Suppressor macrophage treated with lipopolysaccharide for 1 hour (primary cell): ENCODE measurements at regions not wholly inside any gene's neighbourhood (a gene's known extent, or its start where the extent isn't known, plus 50 kb on each side); places are given as distances from the start of the nearest gene placed in this dataset.

Experiments
- DNase-seq, 3 donors: peaks; one replicate each; pipeline ENCODE4 v3.0.0-alpha.2; 2020 to 2022

DNA sequence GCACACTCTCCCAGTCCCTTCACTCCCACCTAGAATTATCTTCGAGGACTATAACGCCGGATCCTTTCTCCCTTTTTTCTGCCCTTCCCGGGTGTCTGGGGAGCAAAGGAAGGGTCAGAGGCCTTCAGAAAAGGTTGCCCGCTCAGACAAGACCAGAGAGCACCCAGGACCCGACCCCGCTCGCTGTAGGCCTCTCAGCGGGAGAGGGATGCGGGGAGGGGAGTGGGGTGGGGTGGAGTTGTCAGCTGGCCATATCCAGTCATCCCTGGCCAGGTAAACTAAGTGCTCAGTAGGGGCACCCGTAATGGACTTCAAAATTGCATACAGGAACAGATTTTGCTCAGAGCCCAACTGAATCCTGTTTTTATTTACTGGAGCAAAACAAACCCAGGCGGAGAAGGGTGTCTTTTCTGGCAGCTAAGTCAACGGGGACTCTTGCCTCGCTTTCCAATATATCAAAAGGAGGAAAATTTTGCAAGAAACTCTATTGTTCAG, 65.0 kb downstream of the NOL4 start:
- DNase-seq, result no peak

DNA sequence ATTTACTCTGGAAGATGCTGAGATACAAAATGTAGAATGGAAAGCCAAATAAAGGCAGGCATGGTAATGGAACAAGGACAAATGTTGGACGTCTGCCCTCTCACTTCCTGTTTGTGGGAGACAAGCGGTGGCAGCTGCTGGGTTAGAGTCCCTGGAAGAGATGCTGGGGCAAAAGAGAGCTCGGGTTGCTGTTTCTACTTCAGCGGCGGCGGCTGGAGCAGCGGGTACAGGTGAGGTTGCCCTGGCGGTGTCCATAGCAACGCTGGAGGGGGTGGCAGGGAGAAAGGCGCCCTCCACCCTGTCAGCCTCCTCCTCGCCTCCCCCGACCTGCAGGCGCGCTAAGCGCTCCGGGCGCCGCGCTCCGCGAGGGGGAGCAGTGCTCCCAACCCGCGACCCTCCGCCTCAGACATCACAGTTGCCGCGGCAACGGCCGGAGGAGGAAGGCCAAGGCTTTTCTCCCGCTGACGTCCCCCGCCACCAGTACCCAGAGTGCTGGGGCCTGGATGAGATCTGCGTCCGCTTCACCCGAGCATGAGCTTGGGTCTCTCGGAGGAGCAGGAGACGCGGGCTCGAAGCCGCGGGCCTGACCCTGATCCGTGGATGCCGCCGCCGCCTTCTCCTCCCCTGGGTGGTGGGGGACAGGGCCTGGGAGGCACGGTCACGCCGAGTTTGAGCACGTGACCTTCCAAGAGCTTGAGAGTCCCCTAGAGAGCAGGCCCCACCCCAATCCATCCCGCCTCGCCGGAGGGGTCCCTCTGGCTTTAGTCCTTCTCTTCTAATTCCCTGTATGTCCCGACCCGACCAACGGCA, 65.6 kb downstream of the NOL4 start:
- peak in 1 of 3 donors; percentile 1 for DNase-seq

DNA sequence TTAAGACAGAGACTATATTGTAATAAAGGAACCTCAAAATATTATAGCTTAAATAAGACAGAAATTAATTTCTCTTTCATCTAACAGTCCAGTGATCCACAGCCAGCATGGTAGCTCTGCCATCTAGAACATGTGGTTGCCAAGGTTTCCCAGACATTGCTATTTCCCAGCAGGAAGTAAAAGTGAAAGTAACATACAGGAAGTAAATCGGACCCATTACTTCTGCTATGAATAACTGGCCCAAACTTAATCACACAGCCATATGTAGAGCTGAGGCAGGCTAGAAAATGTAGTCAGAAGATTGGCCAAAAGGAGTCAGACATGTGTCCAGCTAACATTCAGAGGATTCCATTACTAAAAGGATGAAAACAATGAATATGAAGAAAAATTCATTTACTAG, 71.0 kb downstream of the NOL4 start:
- DNase-seq, result peak in 2 of 3 donors; percentile 0 to 14

DNA sequence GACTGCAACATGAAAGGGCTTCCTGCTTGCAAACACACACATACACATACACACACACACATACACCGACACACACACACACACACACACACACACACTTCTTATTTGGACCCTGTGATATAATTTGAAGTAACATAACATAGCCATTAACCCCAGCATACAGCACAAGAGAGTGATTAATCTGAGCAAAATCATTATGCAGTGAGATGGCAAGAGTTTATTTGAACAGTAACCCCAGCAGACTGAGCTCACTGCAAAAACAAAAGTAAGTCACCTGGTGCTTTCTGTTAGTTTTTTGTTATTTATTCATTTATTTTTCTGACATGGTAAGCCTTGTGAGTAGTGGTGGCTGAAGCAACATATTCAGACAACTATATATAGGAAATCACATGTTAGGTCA, 93.7 kb downstream of the NOL4 start:
- no peak for DNase-seq

DNA sequence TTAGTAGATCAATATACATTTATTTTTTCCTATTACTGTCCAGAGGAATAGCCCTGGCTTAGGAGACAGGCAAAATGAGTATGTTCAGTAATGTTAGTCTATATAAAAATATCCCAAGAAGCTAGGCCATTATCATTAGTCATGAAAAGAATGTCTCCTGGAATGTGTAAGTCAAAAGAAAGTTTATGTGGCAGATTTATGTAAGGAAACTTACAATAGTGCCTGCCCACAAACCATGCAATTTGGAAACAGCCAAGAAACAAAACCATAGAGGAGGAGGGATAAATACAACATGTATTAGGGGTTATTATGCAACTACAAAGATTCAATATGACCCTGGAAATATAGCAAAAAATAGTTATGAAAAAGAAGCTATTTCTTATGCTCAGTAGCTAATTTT, 96.3 kb downstream of the NOL4 start:
- DNase-seq, result no peak

DNA sequence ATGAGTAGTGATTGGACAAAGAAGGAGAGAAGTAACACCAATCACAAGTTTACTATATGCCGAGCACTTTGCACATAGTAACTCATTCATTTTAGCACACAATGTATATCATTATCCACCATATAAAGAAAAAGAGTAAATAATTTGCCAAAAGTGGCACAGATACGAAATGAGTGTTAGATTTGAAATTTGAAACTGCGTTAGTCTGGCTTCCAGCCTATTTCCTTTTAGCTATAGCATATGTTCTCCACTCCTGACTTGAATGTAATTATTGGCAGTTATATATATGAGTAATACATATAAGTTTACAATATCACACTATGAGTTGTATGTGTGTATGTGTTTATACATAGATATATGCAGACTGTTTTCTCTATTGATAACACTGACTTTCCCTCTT, 98.6 kb downstream of the NOL4 start:
- peak in 1 of 3 donors; percentile 3 for DNase-seq

DNA sequence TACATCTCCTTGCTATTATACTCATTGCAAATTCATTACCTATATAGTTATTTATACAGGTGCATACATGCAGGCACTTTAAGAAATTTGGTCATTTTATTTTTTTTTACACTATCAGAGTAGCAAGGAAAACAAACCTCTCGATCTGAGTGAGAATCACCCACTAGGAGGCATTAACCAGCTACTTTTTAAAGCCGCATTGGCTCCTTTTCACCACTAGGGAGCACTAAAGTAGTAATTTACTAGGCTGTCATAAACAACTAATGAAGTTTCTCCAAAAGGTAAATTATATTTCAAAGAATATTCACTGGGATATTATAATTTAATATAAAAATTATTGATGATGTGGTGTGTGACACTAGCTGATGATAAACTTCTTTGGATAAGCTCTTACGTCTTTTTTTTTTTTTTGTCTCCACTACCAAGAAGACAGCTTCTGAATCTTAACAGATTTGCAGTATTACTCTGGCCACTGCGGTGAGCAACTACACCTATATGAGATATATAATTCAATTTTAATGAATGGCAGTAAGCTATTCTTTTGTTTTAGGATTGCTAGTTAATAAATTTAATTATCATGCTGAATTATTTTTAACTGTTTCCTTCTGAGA, 101.9 kb downstream of the NOL4 start:
- DNase-seq, result peak; percentile 57 to 76 (median 70)

DNA sequence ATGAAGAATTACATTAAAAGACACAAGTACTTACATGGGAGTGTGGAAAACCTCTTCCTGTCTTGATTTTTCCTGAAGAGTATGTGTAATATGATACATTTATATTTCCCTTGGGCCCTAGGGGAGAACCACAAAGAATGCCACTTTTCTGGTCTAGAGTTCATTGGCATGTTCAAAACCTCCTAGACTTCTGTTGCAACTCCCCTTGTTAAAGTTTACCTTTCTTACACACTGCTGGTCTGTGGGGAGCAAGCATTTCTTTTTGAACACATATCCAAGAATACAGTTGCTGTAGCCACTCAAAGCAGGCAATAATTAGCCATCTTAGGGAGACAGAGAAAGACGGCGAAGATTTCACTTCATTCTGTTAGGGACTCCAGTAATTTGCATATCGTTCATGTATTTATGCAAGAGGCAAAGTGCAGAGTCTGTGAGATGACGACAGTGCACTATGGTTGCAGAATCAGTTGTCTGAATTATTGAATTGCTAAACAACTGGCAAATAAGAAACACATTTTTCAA, 103.5 kb downstream of the NOL4 start:
- no peak for DNase-seq

DNA sequence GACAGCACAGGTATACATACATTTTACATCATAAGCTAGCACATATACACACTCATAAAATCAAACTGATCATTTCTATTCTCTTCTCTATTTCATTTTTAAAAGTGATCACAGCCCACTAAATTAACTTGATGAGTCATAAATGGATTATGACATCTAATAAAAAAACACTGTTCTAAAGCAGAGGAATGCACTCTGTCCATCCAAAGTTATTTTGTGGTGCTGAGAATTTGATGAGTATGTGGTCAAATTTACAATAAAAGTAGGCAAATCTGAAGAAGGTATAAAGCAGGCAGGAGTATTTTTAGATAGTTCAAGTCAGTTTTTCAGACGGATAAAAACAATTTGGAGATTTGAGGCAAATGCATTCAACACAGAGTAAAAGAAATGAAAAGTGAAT, 104.4 kb downstream of the NOL4 start:
- no peak for DNase-seq

DNA sequence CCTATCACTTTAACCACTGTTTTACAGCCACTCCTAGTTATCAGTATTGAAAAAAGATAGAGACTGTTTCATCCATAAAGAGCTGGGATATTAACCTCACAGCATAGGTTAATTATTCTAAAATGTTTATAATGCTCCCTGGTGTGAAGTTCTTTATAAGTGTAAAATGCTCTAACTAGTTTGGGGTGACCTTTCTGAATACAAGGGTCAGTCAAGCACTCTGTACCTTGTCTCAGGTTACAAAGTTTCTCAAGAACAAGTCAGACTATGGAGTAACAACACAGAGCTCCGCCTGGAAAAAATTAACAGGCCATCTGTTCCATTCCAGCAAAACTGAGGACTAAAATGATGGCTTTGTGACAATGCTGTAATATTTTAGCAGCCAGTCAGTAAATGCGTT, 107.4 kb downstream of the NOL4 start:
- DNase-seq, result no peak

DNA sequence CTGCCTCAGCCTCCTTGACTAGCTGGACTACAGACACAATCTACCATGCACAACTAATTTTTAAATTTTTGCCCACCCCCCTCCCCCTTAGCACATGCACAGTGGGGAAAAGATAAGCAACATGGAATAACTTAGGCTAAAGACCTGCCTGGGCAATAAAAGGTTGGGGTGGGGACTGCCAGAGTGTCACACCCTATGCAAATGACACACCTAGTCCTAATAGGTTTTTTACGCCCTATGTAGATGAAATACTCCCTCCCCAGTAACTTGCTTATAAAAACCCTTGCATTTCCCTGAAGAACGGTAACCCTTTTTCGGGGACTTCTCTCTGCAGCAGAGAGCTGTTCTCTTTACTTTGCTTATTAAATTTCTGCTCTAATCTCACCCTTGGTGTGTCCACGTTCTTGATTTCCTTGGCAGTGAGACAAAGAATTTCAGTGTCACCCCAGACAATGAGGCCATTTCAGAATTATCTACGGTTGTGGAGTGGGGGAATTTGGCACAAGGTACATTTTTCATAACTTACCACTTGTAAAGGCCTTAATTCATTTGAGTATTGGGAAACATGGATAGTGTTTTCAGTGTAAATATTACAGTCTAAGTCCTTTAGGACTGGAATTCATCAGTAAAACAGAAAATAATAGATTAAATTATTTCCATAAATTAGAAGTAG, 109.2 kb downstream of the NOL4 start:
- no peak for DNase-seq

DNA sequence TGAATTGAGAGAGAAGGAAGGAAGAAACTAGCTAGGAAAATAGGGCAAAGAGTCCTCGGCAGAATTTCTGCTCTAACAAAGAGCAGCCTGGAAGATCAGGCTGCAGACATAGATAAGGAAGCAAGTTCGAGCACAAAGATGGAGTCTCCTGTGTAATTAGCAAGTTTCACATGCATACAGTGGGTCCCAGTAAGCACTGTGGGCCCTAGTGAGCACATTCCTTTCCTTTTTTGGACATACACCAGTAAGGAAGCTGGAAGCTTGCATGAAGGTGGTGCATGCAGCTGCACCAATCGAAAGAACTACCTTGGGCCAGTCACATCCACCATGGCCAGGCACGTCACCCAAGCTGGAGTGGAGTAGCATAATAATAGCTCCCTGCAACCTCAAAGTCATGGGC, 109.7 kb downstream of the NOL4 start:
- no peak for DNase-seq

DNA sequence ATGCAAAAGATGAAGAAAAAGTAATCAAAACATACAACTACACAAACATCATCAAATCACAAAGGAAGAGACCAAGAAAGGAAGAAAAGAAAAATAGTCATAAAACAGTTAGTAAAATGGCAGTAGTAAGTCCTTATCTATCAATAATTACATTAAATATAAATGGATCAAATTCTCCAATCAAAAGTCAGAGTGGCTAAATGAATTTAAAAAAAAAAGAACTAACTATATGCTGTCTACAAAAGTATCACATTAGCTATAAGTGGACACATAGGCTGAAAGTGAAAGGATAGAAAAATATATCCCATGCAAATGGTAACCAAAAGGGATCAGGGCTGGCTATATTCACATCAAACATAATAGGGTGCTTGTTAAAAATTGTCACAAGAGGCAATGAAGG, 116.5 kb downstream of the NOL4 start:
- no peak for DNase-seq

DNA sequence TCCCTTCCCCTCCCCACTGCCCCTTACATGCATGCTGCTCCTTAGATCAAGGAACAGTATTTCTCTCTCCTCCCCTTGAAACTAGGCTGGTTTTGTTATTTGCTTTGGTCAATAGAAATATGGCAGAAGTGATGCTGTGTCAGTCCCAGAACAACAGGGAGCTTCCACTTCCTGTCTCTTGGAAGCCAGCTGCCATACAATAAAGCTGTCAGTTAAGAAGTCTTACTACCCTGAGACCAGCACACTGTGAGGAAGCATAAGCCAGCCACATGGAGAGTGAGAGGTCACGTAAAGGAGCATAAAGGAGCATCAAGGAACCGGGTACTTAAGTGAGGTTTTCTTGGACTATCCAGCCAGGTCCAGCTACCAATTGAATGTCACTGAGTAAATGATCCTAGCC, 126.6 kb downstream of the NOL4 start:
- DNase-seq, result no peak

DNA sequence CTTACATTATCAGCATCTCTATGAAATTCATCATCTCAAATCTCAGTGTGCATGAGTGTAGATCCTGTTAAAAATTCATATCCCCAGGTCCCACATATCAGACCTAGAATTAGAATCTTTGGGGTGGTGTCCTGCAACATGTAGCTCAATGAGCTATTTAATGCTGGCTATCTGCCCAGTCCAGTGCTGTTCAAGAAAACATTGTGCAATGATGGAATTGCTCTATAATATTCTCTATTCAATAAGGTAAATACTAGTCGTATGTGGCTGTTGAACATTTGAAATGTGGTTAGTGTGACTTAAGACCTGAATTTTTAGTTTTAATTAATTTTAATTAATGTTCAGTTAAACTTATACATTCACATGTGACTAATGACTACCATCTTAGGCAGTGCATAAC, 127.4 kb downstream of the NOL4 start:
- DNase-seq, result no peak

DNA sequence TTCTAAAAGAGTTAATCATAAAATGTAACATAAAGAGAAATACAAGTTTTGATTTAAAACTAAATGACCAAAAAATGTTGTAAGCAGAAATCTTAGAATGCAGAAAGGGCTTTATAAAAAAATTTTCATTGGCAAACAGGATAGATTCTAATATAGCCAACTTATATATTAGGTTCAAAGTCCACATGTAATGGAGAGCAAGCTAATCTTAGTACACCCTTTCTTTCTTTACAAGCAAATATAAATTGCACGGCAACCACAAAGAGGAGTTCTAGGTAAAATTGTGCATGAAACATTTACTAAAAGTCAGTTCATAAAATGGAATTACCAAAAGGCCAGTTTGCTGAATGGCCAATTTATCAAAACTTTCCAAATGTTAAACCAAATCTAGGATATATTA, 130.6 kb downstream of the NOL4 start:
- no peak for DNase-seq

DNA sequence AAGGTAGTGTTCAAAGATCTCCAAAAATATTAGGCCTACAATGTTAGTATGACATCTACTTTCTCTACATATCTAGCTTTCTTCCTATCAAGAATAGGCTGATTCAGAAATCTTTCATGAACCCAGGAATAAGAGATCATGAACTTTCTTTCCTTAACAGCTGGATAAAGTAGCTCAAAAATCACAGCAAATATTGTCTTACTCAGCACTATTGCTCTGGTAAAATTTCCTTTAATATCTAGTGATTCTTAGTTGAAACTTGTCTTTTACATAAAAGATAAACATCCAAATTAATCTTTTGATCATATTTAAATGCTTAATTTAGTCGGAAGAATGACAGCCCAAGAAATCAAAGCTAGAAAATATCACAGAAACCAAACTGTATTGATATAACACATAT, 131.9 kb downstream of the NOL4 start:
- DNase-seq, result no peak

DNA sequence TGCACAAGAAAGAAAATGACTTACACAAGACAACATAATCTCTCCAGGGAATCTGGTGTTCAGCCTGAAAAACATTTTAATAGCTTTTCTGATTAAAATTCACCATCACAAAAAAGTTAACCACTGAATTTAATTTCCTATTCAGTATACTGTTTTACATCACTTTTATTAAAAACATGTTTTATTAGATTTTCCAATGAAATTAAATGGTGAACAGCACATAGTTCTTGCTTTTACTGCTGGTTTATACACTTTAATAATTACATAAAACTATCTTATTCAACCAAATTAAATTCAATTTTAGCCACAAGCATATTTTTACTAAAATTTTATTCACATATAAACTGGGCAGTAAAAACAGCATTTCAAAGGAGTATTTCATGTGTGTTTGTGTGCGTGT, 138.3 kb downstream of the NOL4 start:
- DNase-seq, result no peak

DNA sequence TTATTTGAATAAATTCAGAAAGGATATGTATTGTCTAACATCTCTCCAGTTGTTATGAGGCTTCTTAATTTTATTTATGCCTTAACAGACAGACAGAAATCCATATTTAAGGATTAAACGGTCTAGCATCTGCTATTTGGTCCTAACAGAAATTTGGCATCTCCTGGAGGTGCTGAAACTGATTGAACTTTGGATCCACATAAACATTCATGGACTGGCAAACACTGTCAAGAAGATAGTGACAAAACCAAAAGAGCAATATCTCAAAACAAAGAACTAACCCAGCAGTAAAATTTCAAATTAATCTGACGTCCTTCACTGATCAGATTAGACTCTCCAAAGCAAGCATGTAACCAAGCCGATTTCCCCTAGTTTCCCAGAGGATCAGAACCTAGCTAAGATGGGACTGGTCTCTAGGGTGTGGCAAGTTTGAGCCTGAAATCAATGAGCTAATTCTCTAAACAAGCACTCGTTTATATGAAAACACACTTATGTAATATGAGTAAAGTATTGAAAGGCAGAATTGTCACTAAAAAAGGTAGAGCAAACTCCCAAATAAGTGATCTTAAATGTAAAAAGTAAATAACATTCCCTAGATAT, 139.5 kb downstream of the NOL4 start:
- DNase-seq, result no peak

DNA sequence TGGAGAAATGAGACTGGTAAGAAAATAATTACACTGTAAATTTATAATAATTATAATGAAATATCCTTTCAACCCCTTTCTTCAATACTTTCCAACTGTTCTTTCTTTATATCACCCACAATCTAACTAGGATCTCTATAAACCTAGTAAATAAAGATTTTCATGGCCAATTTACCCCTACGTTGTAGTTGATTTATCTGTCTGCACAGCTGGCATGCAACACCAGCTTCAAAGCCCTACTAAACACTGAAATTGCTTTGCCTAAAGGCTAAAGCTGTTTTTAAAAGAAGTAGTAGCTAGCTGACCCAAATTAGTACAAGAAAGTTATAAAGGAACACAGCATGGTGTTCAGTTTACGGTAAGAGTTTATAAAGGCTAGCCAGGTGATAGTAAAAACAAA, 140.1 kb downstream of the NOL4 start:
- DNase-seq, result no peak

DNA sequence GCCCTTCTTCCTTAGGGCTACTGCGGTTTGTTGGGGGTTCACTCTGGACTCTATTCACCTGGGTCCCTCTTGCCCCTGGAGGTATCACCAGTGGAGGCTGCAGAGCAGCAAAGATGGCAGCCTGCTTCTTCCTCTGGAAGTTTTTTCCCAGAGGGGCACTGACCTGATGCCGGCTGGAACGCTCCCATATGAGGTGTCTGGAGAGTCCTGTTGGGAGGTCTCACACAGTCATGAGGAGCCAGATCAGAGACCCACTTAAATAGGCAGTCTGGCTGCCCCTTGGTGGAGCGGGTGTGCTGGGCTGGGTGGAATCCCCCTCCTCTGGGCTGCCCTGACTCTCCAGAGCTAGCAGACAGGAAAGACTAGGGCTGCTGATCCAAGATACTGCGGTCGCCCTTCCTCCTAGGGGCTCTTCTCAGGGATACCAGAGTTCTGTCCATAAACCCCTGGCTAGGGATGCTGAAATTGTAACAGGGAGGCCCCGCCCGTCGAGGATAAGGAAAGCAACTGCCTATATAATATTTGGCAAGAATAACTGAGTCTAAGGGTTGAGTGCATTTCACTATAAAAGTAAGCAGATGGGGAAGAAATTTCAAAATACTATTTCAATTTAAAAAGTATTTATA, 140.7 kb downstream of the NOL4 start:
- no peak for DNase-seq

DNA sequence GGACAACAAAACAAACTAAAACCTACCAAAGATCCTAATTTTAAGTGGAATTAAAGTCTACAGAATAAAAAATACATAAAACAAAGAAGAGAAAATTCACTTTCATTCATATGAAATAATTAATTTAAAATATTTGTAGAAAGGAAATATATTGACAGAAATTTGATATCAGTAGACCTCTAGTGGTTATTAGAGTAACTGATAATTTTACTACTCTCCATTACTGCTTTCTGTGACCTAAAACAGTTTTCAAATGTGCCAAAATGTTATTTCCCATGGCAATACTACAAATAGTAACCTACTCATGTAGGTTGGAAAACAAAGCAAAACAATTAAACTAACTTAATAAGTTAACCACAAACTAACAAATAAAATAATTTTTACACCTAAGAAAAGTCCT, 147.1 kb downstream of the NOL4 start:
- DNase-seq, result no peak
